HG03175 (cell line): ENCODE measurements at regions not wholly inside any gene's neighbourhood (a gene's known extent, or its start where the extent isn't known, plus 50 kb on each side); places are given as distances from the start of the nearest gene placed in this dataset.
"Not testable (repeated sequence)": the region's sequence is repeated elsewhere in the genome, so short reads cannot be mapped to it uniquely, and the experiment has no call there.

ENCODE experiments used
- ATAC-seq: cut with Tn5 transposase; IDR thresholded peaks from one replicate; pipeline ENCODE4 v1.9.1; 2021; ENCODE audit warnings: mild to moderate bottlenecking, moderate library complexity; ENCODE audit not compliant: unreplicated experiment

DNA sequence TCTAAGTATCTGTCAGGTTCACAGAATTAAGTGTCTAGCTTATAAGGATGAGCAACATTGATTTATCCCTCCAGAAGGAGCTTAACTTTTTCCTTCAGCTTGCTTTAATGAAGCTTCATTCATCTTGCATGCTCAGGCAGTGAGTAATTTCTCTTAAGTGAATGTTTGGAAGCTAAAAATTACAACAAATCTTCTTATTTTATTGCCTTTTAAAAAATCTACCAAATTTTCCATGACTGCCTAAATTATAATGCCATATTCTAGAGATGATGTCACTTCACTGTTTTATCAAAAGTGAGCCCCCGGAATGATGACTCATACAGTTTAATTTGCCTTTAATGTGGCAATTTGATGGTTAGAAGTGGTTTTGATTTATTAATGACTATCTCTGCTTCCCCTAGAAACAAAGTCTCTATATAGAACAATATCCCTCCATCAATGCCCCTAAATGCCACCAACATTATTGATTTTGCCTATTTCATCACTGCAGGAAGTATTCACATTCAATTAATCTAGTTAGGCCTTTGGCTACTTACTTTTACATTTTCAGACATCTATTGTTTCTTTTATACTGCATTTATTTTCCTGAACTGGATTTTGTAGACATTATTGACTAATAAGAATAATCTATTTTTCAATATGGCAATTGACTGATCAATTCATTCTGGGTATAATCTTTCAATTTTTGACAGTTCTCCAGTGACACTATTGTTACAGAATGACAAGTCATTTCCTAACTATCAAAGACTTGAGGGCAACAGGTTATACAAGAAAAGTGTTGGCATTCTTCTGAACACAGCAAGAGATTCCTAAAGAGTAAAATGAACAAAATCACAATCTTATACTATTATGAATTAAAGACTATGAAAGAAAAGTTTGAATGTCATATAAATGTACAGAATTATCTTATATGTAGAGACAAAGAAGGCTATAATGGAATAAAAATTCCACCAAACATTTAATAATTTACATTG is 139.3 kb upstream of the ODAD2 start:
- no peak for ATAC-seq

DNA sequence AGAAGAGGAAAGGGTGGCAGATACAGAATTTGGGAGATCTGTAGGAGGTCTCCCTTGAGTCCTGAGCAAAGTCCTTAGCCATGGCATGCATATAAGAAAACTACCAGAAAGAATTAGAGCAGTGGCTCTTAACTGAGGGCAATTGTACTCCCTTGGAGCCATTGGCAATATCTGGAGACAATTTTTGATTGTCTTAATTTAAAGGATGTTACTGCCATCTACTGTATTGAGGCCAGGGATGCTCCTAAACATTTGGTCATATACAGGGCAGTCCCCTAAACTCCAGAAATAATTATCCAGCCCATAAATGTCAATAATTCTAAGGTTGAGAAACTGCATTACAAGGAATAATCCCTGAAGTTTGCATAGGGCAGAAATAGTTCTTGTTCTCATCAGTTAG is 136.4 kb upstream of the ODAD2 start:
- no peak for ATAC-seq

DNA sequence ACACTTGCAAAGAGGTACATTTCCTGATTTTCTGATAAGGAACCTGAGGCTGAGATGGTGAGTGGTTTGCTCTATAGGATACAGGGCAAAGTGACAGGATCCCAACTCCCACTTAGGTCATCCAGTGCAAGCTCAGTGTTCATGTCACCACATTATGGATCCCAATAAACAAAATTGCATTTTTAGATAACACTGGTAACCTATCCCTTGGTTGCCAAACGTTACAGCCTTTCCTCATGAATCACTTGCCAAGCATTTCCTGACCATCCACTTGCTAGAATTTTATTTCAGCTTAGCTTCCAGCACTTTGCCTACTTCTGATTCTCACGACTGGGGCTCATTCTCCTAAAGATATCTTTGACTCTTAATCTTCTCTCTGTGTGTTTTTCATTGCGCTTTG is 131.4 kb upstream of the ODAD2 start:
- no peak for ATAC-seq

DNA sequence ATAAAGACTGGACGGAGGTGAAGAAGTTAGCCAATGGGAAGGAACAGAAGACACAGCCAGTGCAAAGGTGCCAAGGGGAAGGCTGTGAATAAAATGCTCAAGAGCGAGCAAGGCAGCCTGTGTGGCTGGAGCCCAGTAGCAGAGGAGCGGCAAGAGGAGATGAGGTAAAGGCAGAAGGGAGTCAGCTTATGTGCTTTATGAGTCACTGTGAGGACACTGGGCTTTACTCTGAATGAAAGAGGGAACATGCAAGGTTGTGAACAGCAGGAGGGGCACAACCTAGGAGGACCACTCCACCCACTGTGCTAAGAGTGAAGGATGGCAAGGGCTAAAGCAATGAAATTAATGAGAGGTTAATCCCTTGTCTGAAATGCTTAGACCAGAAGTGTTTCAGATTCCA is 129.0 kb upstream of the ODAD2 start:
- ATAC-seq = no peak

DNA sequence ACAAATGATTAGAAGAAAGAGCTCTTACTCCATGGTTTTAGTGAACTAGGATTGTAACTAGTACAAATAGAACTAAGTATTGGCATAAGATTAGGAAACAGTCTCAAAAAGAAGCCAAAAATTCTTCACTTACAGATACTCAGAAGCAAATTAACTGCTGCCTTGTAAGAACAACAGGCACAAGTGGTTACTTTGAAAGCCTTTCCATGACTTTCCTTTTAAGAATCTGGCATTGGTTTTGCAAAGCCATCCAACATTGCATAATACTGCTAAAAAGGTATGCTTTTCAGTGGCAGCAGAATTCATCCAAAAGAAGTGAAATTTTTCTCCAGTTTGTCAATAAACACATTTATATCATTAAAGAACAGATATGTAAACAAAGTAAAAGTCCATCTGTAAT is 126.8 kb upstream of the ODAD2 start:
- ATAC-seq = no peak

DNA sequence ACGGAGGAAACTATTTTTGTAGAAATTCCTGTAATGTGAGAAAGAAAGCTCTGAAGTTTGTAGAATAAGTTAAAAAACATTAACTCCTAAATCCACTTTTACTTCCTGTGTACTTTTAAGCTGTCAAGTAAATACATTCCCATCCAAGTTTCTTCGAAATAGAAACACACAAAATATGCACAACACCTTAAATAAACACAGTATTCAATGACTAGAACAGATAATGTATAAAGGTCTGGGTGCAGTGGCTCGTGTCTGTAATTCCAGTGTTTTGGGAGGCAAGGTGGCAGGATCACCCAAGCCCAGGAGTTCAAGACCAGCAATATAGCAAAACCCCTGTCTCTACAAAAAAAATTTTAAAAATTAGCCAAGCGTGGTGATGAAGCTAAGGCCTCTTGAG is 121.9 kb upstream of the ODAD2 start:
- ATAC-seq = no peak

DNA sequence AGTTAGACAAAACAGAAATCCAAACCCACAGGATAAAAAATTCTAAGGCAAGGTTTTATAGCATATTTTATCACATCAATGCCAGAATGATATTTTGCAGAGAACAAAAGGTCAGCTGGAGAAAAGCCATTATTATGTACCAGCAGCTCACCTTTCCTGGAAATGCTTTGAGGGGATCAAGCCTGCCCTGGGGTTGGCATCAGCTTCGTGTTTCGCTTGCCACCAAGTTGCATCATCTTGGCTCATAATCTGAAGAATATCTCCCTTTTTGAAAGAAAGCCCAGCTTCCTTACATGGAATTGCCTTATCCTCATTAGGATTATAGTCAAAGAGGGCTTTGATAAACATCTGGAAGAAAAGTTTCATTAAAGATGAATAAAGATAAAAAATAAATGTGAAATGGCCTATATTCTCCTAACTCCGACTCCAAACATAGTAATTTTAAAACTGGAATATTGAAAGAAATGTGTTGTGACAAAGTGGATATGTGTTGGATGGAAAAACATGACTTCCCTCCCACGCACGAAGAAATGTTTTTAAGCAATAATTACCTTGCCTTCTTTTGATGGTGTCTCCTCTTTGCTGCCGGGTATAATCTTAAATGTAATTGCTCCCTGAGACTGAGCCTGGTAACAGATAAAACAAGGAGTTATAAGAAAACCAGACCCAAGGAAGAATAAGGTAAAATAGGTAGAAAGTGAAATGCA is 121.3 kb upstream of the ODAD2 start:
- no peak for ATAC-seq

DNA sequence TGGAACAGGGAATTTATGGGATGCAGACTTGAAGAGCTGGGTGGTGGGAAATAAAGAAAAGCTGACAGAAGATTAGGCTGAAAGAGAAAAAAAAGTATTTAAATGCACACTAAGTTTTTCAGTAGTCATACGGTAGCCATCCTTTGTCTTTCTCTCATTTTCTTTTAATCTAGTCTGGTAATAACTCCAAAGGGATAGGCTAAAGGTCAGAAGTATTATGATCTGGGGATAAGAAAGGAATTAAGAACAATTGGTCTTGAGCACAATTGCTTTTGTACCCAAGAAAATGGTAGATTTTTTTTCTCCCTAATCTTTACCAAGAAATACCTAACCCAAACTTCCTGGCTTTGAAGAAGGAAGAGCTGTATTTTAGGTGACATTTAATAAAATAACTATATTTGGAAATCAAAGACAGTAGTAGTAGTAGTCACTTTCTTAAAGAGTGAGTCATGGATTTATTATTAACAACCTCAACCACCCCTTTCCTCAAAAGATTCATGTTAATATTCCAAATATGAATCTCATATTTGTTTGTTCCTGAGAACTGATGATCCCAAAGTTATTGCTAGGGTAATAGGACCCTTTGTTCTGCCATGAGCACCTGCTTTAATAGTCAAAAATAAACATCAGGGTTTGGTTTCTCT is 120.2 kb upstream of the ODAD2 start:
- ATAC-seq = no peak

DNA sequence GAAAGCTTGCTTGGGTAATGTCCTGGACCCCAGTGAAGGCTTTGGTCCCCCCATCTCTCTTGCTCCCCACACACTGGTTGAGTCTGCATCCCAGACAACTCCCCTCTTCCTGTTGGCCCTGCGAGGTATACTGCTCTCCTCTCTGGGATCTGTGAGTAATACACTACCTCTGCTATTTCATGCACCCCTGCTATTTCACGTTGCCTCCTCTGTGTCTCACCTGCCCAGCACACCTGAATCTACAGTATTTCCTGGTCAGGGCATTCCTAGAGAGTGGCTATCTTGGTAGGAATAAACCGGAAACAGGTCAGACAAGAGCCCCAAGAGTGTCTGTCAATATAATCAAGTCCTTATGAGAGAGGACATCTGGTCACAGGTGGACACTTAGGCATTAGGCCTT is 114.3 kb upstream of the ODAD2 start:
- ATAC-seq = no peak

DNA sequence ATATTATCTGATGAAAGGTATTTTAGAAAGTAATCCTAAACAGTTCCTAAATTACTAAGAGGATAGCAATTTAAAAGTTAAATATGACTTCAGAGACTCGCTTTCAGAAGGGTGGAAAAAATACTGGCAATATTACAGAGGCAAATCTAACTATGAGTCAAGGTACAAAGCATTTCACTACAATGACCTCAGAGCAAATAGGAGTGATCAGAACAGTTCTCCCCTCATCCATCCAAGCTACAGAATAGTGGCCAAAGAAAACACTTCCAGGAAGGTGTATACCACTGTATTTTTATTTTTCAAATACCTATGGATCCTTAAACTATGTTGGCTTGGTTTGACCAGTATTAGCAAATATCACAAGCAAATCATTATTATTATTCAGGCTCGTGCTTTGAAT is 112.8 kb upstream of the ODAD2 start:
- no peak for ATAC-seq

DNA sequence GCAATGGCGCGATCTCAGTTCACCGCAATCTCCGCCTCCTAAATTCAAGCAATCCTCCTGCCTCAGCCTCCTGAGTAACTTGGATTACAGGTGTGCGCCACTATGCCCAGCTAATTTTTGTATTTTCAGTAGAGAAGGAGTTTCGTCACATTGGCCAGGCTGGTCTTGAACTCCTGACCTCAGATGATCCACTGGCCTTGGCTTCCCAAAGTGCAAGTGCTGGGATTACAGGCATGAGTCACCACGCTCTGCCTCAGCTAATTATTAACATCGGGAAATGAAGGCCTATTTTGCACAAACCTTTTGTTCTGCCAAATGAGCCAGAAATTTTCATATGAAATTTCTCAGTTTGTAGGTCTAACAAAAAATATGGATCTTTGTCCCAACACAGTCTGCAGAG is 106.7 kb upstream of the ODAD2 start:
- no peak for ATAC-seq

DNA sequence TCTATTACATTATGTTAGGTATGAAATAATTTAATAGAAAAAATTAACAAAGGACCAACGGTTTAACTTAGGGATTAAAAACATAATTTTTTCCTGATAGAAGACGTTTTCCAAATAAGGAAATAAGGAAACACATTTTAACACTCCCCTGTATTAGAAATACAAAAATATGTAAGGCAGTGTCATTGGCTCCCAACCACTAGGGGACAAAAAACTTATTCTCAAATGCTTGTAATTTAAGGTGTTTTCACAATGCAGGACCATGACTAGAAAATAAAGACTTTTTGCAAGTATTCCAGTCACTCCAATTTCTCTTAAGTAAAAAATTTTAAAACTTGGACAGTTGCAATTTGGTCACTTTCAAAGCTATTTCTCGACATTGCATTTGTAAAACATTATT is 98.8 kb upstream of the ODAD2 start:
- ATAC-seq = no peak

DNA sequence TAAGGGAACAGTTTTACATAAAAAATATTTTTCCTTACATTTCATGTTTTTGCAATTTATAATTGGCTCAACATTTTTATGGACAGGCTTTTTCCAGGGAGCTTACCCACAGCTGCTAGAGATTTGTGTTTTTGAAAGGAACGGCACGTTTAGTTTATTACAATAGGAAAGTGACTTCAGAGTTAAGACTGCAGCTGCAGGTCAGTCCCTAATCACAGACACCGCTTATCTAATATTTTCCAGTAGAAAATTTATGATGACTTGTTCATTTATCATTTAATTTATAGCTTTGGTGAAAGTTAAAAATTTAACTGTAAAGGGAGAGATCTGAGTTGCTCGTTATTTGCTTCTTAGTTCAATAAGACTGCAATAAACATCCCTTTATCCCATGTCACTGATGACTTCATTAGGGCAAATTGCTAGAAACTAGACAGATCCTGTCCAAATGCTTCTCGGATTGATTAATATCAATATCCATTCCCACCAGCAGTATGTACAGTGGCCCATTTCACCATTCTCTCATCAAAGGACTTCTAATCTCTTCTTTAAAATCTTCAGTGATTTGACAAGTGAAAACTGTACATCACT is 97.0 kb upstream of the ODAD2 start:
- no peak for ATAC-seq

DNA sequence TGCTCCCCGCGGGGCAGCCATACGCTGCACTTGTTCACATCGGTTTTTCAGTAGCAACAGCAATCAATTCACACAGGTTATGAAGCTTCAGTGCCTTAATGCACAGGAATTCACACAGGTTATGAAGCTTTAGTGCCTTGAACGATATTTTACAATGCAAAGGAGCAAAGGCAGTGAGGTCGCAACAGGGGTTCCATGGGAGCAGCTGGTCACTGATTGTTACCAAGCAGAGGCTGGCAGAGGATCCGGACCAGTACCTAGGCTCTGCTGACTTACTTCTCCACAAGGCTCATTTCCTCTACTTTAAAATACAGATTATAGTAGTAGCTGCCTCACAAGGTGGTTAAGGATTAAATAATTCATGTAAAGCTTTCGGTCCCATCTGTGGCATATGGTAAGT is 95.2 kb upstream of the ODAD2 start:
- no peak for ATAC-seq

DNA sequence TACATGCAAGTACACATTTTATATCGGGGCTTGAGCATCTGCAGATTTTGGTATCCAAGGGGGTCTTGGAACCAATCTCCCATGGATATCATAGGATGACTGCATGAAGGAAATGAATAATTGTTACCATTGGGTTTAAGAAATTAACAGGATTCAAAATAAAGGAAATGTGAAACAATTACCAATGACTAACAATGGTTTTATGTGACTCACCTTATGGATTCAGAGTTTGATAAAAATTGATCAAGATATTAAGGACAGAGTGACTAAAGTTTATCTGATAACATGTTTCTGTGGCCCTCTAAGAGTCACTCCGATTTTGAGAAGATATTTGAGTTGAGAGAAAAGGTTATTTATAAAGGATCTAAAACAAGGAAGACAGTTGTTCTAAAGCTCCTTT is 93.0 kb upstream of the ODAD2 start:
- ATAC-seq = no peak

DNA sequence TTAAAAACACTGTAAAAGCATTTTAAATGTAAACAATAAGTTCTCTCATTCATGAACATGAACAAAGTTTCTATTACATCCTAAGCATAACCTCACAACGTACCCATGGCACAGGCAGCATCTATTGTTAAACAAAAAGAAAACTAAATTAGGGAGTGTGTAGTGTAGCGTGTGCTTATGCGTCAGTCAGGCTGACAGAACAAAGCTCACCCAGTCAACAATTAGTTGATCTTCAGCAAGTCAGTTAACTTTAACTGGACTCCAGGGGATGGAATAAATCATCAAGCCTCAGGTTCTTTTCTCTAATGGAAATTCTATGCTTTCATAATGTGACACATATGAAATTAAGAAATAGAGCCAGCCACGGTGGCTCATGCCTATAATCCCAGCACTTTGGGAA is 91.6 kb upstream of the ODAD2 start:
- no peak for ATAC-seq

DNA sequence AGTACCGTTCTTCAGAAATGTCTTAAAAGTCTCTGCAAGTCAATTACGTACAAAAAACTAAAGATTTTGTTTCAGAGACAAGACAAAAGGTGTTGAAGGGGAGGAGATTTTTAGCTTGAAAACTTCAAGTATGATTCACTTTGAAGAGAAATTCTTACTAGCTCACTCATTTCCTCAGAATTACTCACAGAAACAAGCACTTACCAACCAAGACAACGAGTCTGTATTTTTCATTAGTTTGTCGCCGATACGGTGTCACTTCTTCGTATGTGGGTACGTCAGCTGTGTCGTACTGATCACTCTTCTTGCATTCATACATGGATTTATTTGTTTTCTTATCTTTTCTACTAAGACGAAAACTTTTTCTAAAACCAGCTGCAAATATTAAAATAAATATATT is 90.6 kb upstream of the ODAD2 start:
- no peak for ATAC-seq

DNA sequence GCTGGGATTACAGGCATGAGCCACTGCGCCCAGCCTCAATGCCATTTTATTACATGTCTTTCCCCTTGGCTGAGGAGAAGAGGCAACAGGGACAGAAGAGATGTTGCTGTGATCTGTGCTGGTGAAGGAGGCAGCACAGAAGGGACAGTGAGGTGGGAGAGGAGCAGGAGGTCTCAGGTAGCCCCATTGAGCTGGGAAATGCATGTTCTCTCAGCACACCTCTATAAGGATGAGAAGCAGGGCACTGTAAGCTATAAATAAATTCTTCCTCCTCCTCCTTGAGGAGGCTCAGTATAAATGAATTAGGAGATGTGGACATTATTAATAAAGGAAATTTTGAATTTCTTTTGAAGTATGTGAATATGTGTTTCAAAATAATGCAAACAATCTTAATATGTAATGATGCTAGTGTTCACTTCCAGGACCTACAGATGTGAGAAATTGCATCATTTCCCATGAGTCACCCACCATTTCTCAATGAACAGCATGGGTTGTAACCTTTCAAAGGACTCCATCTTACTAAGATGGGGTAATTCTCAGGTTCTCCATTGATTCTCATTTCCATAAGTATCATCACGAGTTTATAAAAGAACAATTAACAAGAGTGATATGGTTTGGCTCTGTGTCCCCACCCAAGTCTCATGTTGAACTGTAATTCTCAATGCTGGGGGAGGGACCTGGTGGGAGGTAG is 88.9 kb upstream of the ODAD2 start:
- ATAC-seq = no peak

DNA sequence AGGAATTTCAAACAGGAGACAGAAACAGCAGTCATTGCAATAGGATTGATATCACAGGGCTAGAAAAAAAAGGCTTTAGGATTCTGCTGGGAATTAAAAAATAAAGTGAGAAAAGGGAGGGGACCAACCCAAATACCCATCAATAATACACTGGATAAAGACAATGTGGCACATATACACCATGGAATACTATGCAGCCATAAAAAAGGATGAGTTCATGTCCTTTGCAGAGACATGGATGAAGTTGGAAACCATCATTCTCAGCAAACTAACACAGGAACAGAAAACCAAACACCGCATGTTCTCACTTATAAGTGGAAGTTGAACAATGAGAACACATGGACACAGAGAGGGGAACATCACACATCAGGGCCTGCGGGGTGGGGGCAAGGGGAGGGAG is 86.9 kb upstream of the ODAD2 start:
- ATAC-seq = not testable (repeated sequence)

DNA sequence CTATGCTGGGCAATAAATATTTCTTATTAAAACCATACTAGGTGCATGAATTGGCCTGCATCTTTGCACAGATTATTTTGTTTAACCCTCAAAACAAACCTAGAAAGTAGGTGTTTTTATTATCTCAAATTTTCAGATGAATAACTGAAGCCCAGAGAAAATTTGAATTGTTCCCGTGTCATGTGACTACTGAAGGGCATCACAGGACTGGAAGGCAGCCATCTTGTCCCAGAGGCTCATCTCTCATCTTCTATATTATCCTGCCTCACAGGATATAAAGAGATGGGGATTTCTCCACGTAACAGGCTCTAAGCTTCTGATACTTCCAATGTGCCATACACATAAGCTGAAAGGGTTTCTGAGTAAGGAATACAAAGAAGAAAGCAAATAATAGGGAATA is 84.0 kb upstream of the ODAD2 start:
- no peak for ATAC-seq

DNA sequence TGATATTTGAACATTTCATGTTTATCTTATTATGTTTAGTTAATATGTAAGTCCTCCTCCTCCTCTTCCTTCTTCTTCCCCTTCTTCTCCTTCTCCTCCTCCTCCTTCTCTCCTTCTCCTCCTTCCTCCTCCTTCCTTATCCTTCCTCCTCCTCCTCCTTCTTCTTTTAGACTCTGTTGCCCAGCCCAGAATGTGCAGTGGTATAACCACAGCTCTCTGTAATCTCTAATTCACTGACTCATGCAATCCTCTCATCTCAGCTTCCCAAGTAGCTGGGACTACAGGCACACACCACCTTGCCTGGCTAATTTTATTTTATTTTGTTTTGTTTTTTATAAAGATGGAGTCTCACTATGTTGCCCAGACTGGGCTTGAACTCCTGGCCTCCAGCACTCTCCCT is 83.4 kb upstream of the ODAD2 start:
- ATAC-seq = no peak
